Glutamatergic neuron (in vitro differentiated cells): ENCODE measurements at regions not wholly inside any gene's neighbourhood (a gene's known extent, or its start where the extent isn't known, plus 50 kb on each side); places are given as distances from the start of the nearest gene placed in this dataset.

Source experiments
- DNase-seq: peaks from one replicate; pipeline ENCODE4 v3.0.0; 2022
- H3K27ac Mint-ChIP-seq: one replicate; pipeline ENCODE4 v1.8.0; 2020; ENCODE audit warnings: mild to moderate bottlenecking, mixed read lengths, inconsistent platforms; ENCODE audit not compliant: unreplicated experiment
- H3K27me3 Mint-ChIP-seq: one replicate; pipeline ENCODE4 v1.8.0; 2020; ENCODE audit warnings: mild to moderate bottlenecking, moderate library complexity, mixed read lengths, inconsistent platforms; ENCODE audit not compliant: unreplicated experiment
- H3K36me3 Mint-ChIP-seq: one replicate; pipeline ENCODE4 v1.8.0; 2020; ENCODE audit warnings: mild to moderate bottlenecking, mixed read lengths, inconsistent platforms; ENCODE audit not compliant: unreplicated experiment
- H3K4me1 Mint-ChIP-seq: one replicate; pipeline ENCODE4 v1.8.0; 2020; ENCODE audit warnings: mild to moderate bottlenecking, low read depth, mixed read lengths, inconsistent platforms; ENCODE audit not compliant: unreplicated experiment
- H3K4me3 Mint-ChIP-seq: one replicate; pipeline ENCODE4 v1.8.0; 2020; ENCODE audit warnings: mild to moderate bottlenecking, mixed read lengths, inconsistent platforms; ENCODE audit not compliant: unreplicated experiment
- H3K9me3 Mint-ChIP-seq: one replicate; pipeline ENCODE4 v1.8.0; 2020; ENCODE audit warnings: mild to moderate bottlenecking, moderate library complexity, mixed read lengths, inconsistent platforms; ENCODE audit not compliant: unreplicated experiment
- TF ChIP-seq, protein P1 (sequence below): fragments of 200-600 bp; sonication (generic); IDR thresholded peaks from one replicate; pipeline ENCODE4 v1.5.0; 2021; ENCODE audit not compliant: partially characterized antibody, unreplicated experiment

DNA sequence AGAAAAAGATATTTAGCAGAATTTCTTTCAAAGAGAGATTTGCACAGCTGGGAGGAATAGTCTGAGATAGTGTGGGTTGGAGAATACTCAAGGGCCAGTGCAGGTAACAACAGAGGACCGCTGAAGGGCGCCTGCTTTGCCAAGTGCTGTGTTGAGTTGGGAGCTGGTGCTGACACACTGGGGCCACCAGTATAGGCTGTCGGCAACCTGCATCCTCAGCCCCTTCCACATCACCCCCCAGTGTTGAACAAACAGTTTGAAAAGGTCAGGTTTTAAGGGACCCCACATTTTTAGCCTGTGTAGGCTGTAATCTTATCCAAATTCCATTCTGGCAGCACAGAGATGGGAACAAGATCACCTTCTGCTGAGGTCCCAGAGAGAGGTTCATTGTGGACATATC is 96.6 kb downstream of the ABHD5 start:
- H3K36me3 Mint-ChIP-seq, result peaks cover 10% of the 10 kb centered on the region
- no peak overlapping the region for H3K4me3 Mint-ChIP-seq
- peaks cover 2% of the 10 kb centered on the region for H3K4me1 Mint-ChIP-seq
- peaks cover 4% of the 10 kb centered on the region for H3K9me3 Mint-ChIP-seq
- TF ChIP-seq, protein P1, sequence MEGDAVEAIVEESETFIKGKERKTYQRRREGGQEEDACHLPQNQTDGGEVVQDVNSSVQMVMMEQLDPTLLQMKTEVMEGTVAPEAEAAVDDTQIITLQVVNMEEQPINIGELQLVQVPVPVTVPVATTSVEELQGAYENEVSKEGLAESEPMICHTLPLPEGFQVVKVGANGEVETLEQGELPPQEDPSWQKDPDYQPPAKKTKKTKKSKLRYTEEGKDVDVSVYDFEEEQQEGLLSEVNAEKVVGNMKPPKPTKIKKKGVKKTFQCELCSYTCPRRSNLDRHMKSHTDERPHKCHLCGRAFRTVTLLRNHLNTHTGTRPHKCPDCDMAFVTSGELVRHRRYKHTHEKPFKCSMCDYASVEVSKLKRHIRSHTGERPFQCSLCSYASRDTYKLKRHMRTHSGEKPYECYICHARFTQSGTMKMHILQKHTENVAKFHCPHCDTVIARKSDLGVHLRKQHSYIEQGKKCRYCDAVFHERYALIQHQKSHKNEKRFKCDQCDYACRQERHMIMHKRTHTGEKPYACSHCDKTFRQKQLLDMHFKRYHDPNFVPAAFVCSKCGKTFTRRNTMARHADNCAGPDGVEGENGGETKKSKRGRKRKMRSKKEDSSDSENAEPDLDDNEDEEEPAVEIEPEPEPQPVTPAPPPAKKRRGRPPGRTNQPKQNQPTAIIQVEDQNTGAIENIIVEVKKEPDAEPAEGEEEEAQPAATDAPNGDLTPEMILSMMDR, result no peak
- no peak overlapping the region for H3K27ac Mint-ChIP-seq
- peaks cover 4% of the 10 kb centered on the region for H3K27me3 Mint-ChIP-seq
- no peak for DNase-seq

DNA sequence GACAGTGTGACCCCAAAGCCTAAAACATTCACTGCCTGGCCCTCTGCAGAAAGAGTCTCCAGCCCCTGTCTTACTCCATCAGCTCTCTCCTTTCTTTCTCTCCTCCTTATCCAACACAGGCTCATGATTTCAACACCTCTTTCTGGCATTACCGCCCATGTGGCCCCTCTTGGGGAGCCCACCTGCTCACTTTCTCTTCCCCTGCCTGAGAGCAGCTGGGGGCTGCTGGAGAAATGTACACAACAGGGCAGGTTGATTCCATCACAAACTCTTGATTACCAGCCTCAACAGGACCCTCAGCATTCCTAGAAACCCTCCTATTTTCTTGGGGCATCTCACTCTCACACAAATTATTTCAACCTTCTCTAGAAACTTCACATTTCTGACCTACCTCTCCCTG is 98.3 kb downstream of the ABHD5 start:
- Mint-ChIP-seq H3K27me3 (peaks cover 4% of the 10 kb centered on the region), H3K4me3 (no peak overlapping the region), H3K36me3 (peaks cover 10% of the 10 kb centered on the region), H3K9me3 (peaks cover 4% of the 10 kb centered on the region), H3K4me1 (peaks cover 2% of the 10 kb centered on the region), H3K27ac (no peak overlapping the region)
- TF ChIP-seq, protein P1, result no peak
- no peak for DNase-seq

DNA sequence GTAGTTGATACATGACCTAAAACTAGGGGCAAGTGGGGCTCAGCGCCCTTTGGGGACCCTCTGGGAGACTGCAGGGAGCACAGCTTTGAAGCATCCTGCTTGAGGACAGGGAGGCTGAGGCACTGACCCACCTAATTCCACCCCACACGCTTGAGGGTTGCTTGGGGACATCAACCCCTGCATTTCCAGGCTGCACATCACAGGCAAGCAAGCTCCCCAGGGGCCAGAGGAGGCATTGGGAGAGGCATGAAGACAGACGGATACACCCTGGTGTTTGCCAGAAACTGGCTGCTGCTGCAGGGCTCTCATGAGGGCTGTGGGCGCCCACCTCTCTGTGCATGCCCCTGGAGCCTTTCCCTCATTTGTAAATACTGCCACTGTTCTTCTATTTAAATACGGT is 99.3 kb downstream of the ABHD5 start:
- peaks cover 2% of the 10 kb centered on the region for H3K4me1 Mint-ChIP-seq
- peaks cover 4% of the 10 kb centered on the region for H3K27me3 Mint-ChIP-seq
- peaks cover 10% of the 10 kb centered on the region for H3K36me3 Mint-ChIP-seq
- H3K27ac Mint-ChIP-seq, result no peak overlapping the region
- peaks cover 4% of the 10 kb centered on the region for H3K9me3 Mint-ChIP-seq
- TF ChIP-seq, protein P1, result no peak
- DNase-seq, result no peak
- H3K4me3 Mint-ChIP-seq, result no peak overlapping the region

DNA sequence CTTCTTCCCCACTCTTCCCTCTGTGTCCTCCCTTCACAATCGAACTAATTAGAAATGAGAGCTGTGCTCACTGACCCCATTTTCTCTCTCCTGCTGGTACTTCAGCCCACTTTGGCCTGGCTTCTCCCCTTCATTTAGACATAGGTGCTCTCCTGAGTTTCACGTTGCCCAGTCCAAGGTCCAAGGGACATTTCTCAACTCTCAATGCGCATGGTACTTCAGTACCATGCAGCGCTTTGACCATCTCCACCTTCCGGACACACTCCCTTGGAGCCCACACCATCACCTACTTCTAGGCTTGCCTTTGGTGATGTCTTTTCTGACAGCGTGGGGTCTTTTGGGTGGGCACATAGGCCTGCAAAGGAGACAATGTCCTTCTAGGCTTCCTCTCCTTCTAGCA is 99.7 kb downstream of the ABHD5 start:
- no peak overlapping the region for H3K4me3 Mint-ChIP-seq
- H3K27me3 Mint-ChIP-seq, result peaks cover 4% of the 10 kb centered on the region
- H3K4me1 Mint-ChIP-seq, result peaks cover 2% of the 10 kb centered on the region
- H3K36me3 Mint-ChIP-seq, result peaks cover 10% of the 10 kb centered on the region
- H3K9me3 Mint-ChIP-seq, result peaks cover 4% of the 10 kb centered on the region
- H3K27ac Mint-ChIP-seq, result no peak overlapping the region
- TF ChIP-seq, protein P1, result no peak
- DNase-seq, result no peak

DNA sequence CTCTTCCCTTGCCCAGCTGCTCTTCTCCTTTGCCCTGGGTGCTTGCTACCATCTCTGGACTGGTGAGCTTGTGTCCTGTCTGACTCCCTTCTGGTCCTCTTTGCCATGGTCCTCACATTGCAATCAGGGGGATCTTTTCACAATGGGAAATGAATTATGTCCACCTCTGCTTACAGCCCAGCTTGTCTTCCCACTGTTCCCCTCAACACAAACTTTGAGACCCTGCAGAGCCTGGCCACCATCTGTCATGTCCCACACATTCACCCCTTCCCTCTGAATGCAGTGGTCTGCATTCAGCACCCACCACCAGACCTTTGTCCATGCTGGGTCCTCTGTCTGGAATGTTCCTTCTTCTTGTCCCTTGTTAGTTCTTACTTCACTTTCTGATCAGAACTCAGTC is 100.5 kb downstream of the ABHD5 start:
- Mint-ChIP-seq H3K27ac (no peak overlapping the region), H3K4me3 (no peak overlapping the region), H3K4me1 (no peaks in the 10 kb centered on the region), H3K9me3 (peaks cover 4% of the 10 kb centered on the region), H3K36me3 (peaks cover 10% of the 10 kb centered on the region), H3K27me3 (peaks cover 4% of the 10 kb centered on the region)
- TF ChIP-seq, protein P1, result no peak
- DNase-seq, result no peak
